OCI-M1 (cell line): ENCODE measurements at regions not wholly inside any gene's neighbourhood (a gene's known extent, or its start where the extent isn't known, plus 50 kb on each side); places are given as distances from the start of the nearest gene placed in this dataset.

Experiments
- DNase-seq: peaks from one replicate; lab custom pipeline; 2025; lab: John Stamatoyannopoulos, UW

DNA sequence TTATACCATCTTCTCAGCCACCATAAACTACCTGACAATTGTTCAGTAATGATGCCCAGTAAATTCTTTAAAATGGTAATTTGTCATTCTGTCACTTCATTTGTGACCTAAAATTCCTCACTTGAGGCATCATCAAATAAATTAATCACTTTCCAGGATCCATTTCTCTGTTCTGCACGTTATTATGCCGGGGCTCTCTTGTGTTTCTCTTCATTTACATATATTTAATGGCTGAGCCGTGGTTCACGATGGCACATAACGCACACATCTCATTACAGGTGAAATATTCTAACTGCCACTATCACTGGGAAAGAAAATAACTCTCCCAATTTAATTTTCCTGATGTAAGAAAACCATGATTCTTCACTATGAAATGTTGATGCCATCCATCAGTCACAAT lies 529.6 kb downstream of the NR4A2 start:
- DNase-seq: no peak

DNA sequence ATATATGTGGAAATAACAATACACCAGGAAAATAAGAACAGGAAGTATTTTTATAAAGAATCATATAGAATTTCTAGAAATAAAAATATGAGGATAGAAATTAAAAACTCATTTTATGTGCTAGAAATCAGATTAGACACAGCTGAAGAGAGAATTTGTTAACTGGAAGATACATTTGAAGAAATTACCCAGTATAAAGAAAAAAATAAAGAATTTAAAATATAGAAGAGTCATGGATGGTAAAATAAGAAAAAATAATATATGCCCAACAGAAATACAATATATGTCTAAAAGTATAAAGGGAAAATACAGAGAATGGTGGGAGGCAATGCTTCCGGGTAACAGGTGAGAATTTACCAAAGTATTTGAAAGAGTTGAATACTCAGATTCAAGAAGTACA lies 539.9 kb downstream of the NR4A2 start:
- DNase-seq: no peak

DNA sequence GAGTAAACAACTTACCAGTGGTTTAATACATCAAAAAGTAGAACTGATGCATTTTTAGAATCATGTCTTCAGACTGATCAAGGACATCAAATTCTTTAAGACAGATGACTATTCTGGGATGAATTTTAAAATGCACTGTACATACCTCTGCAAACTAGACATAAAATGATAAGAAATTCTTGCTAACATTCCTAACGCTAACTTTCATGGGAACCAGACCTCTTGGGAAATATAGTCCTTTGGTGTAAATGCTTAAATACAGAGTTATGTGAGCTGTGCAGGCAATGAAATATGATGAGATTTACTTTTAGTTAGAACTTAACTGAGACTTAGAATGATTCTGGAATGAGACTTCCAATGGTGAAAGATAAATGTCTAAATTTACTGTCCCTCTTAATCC lies 562.0 kb downstream of the NR4A2 start:
- DNase-seq: no peak

DNA sequence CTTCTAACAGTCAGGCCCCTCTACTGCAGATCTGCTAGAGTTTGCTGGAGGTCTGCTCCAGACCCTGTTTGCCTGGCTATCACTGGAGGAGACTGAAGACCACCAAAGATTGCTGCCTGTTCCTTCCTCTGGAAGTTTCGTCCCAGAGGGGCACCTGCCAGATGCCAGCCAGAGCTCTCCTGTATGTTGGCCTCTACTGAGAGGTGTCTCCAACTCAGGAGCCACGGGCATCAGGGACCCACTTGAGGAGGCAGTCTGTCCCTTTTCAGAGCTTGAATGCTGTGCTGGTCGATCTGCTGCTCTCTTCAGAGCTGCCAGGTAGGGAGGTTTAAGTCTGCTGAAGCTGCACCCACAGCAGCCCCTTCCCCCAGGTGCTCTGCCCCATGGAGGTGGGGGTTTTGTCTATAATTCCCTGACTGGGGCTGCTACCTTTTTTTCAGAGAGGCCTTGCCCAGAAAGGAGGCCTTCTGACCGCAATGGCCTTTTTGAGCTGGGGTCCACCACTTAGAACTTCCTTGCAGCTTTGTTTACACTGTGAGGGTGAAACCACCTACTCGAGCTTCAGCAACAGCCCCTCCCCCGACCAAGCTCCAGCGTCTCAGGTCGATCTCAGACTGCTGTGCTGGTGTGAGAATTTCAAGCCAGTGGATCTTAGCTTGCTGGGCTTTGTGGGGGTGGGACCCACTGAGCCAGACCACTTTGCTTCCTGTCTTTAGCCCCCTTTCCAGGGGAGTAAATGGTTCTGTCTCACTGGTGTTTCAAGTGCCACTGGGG lies 566.0 kb downstream of the NR4A2 start:
- no peak for DNase-seq

DNA sequence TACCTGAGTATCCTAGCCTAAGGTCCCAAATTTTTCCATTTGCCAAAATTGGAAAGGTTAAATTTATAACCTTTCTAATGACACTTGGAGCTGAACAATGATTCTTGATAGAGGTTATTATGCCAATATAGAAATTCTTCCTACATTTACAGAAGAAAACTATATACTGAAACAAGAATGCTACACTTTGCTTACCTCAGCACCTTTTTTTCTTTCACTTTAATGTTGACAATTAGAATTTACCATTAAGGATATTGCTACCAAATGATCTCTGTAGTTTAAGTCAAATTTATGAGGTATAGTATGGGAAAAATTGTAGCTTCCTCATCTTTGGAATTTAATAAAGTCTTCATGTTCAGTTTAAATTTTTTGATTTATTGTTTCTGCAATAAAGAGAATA lies 577.0 kb downstream of the NR4A2 start:
- no peak for DNase-seq

DNA sequence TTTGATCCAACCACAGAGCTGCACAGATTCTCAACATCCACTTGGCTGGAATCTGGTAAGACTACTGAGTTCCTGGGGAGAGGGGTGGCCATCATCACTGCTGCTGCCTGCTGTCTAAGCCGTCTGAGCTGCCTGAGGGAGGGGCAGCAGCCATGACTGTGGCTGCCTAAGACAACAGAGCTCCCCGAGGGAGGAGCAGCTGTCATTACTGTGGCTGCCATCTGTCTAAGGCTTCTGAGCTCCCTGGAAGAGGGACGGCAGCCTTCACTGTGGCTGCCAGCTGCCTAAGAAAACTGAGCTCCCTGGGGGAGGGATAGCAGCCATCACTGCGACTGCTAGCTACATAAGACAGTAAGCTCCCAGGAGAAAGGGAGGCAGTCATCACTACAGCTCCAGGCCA lies 584.4 kb downstream of the NR4A2 start:
- DNase-seq: no peak

DNA sequence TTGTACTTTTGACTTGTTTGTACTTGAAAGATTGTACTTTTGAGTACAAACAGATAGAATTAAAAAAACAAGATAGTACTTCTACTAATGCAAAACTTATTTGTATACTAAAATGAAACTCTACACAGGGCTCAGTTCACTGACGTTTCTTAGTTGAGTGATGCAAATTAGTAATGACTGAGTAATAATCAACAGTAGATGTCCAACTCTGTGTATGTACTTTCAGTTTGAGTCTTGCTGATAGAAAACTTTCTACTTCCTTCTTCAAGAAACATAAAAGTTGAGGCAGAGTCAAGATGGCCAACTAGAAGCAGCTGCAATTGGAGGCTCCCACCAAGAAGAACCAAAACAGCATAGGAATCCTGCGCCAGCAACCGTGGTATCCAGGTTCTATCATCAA lies 585.0 kb downstream of the NR4A2 start:
- DNase-seq: no peak

DNA sequence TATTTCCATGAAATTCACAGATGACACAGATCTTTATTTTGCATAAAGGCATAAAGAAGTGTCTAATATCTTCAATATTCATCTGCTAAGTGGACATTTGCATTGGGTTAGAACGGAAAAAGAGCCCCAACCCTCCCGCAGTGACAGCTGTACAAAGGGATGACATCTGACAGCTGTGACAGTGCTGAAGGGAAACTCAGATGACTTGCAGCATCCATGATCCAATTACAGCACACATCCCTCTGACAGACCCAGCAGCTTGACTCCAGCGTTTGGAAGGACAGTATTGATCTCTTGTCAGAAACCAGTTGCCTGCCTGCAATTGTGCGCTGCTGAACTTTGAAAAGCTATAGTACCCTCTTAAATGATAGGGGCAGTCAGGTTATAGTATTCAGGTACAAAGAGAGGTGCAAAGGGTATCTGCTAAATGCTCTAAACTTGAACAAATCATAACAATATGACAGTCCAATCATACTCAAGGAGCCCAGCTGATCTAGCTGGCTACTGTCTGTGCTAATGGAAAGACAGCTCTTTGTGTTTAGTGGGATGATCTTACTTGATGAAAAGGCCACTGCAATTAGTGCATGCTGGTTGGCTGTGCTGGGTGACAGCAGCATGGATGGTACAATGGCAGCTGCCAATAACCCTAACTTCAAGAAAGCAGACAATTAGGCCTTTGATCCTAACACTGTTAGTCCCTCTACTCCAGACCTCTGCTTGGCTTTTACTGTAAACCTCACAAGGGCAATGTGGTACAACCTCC lies 599.2 kb downstream of the NR4A2 start:
- DNase-seq: no peak

DNA sequence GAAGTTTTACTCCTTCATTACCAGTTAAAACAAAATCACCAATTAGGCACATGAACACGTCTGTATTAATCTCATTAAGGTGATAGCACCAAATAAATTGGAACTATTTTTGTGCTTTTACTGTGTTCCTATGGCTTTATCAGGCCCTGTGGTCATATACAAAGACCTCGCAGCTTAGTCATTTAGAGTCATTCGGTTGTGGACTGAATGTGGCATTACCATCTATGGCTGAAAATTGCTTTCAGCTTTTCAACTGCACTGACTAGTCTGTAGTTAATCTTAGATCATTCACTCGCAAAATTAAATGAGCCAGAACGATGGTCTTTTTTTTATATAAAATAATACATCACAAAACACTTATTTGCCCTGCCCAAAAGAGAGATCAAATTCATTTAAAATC lies 601.7 kb downstream of the NR4A2 start:
- peak; percentile 9 for DNase-seq

DNA sequence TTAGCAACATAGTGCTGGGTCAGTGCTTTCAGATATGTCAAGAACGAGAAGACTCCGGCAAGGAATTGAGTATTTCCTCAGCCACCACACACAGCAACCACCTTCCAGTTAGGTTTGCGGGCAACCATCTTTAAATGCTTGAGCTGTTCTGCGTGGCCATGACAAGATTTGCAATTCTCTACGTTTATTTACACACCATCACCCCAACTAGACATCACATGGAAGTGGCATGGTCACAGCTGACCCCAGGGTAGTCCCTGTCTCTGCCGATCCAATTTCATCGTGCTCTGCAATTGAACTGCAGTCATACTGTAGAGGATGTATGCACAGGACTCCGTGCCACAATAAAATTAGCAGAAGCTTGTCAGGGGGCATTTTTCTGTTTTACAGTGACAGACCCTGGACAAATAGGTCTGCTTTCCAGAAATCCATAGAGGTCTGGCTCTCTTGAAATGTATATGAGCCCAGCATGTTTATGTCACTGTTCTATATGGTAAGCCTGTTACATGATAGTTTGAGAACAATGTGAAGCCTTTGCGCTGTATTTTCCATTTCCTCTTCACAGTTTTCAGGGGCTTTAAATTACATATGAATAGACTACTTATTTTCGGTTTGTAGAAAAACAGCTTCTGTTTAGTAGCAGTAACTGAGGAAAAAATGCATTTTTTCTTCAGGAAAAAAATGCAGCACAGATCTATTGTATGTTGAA lies 605.2 kb downstream of the NR4A2 start:
- peak; percentile 43 for DNase-seq

DNA sequence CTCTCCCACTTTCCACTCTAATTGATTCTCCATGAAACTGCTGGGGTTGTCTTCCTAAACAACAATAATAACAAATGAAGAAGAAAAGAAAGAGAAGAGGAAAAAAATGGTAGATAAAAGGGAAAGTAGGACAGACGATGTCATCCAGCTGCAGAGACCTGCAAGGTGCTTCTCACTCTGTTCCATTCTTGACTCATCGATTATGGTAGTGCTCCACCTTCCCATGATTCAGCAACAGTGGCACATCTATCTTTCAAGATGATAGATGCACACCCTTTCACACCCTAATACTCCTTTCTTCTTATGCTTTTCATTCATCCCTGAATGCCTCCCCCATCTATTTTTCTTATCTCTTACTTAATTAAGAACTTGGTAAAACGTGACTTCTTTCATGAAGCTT lies 610.2 kb downstream of the NR4A2 start:
- no peak for DNase-seq

DNA sequence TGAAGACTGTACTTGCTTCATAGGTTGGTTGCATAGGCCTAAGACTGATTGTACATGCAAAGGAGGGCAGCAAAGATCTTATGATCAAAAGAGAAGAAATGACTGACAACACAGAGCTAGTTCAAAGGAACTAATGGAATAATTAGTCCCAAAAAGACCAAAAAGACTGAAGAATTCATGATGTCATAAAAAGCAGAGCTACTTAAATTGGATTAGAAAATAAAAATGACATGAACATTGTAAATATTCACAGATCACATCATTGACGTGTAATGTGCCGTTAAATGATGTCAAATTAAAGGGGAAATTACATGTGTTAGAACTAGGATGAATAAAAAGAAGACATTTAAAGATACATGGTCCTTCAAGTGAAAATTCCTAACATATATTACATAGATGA lies 616.8 kb downstream of the NR4A2 start:
- DNase-seq: no peak

DNA sequence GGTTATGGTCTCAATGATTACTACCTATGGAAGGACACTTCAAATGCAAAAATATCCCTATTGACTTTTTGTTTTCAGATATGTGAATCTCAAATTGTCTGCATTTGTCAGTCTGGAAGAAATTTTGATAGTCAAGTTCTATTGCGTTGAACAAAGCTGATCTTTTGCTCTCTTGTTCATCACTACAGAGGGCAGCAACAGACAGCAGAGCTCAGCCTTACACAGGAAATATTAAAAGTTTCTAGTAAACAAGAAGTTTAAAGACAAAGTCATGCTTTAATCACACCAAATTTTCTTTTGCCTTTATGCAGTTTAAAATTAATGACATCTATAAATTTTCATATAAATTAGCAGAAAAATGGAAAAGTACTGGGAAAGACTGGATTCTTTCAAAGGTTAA lies 617.5 kb downstream of the NR4A2 start:
- no peak for DNase-seq

DNA sequence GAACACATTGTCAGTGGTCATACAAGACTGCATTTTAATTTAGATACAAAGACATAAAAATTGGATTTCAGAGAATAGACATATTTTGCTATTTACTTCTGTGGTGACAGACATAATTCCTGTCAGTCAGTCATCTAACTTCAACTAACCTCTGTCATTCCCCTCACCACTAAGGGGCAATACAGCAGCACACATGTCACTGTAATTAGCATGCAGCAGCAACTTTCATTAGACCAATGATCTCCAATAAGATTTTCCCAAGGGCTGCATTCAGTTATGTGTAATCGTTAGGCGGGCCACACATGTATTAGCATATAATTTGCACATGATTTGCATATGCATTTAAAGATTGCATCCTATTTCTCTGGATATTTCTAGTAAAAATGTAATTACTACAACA lies 624.5 kb downstream of the NR4A2 start:
- DNase-seq: peak; percentile 18

DNA sequence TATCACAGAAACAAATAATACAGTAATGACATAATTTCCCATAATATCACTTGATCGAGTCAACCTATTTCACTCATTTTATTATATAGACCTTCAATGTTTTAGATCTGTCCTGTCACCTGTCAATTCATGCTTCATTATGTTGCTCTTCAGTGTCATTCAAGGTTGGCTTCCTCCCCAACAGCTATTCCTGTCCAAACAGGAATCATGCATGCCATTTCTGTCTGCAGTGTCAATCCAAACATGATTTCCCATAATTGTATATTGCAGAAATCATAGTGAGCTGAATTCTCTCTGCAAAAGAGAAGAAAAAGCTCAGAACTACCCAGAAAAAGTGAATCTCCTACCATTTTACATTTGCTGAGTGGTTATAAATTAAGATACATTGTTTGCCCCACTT lies 628.6 kb downstream of the NR4A2 start:
- no peak for DNase-seq

DNA sequence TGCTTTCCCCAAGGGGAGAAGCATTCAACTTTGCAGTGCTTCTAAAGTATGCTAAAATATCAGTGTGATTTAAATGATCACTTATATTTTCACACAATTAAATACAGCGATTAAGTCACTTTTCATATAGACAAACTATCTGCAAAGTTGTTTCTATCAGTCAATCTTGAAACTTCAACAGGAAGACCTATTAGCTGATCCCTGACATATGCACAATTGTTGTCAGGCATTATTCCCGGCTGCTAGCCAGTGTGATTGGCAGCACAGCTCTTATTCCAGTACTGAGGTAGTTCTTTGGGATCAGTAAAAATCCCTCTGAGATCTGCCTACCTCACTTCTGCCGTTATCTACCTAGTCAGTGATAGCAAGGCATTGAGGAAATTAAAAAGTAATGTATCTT lies 629.5 kb downstream of the NR4A2 start:
- DNase-seq: no peak

DNA sequence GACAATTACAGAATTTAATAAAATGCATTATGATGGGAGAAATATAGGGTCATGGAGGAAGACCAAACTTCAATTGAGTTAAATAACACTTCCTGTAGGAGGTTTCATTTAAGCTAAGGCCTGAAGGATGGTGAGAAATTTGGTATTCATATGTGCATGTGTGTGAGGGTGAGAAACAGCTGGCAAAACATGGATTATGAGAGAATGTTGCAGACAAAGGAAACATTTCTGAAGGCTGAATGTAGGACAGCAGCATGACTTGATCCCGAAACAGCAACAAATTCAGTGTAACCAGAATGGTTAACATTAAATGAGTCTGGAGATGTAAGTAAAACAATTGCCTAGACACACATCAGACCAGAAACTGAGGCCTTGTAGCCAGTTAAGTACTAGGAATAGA lies 630.8 kb downstream of the NR4A2 start:
- no peak for DNase-seq

DNA sequence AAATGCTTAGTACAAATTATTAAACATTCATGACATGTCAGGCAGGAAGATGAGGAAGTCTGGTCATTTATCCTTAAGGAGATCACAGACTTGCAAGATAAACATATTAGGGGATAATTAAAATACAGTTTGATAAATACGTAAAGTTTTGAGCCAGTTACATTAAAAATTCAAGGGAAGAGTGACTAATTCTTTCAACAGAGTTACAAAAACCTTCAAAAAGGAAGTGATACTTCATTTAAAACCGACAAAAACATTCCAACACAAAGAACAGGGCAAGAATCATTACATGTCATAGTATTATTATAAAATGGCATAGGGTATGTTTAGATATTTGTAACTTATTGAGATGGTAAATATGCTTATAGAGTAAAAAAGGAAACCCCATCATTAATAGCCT lies 636.0 kb downstream of the NR4A2 start:
- DNase-seq: no peak

DNA sequence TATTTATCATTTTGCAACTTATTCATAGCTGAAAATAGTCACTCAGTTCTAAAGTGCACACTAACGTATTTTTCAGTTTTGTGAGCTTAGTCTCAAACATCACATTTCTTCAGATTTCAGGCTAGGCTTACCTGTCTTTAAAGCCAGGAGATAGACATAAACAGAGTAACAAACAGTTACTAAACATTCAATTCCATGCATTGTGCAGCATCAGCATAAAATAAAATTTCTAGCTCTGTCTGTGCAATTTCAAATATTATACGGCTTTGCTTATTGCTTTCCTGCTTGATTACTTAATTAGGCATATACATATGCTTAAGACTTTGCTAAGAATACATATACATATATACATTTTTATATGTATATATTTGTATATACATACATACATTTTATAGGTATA lies 637.0 kb downstream of the NR4A2 start:
- no peak for DNase-seq

DNA sequence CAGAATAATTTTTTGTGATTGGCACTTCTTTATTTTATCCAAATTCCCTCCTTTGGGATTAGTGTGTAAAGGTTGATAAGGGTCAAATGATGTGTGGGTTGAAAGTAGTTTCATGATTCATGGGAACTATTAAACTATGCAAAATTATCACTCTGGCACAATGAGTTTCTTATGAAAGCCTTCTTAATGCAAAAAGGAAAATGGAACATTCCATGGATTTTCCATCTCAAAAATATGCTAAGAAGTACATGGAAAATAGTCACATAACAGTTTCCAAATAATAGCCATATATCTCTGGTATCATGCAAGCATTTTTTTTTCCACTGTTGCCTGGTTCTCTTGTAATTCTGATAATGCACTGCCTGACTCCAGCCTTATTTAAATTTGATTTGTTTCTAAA lies 639.7 kb downstream of the NR4A2 start:
- DNase-seq: no peak

DNA sequence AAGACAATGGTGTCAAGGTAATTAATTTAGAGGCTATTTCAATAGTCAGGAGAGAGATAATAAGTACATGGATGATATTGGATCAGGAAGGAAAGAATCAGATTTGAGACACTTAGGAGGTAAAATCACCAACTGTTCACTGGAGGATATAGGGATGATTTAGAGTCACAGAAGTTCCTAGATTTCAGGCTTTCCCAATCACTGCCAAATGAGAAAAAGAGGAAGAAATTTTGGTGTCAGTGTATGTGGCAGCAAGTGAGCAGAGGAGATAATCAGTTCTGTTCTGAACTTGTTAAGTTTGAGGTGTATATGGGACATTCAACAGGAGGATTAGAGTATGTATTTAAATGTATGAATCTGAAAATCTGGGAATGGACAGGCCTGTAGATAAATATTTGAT lies 640.4 kb downstream of the NR4A2 start:
- DNase-seq: peak; percentile 17

DNA sequence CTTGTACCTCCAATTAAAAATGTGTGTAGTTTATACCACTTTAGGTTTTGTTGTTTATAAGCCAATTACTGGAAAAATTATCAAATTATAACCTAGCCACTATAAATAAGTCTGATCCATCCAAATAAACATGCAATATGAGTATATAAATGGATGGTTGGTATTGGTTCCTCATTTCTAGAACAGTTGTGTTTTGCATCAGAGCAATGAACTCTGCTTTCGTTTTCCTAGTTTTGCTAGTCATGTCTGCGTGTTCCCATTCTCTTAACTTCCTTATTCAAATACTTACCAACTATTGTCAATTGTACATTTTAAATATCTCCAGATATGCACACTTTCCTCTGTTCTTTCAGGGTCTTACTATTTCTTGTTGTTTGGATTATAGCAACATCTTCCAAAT lies 641.7 kb downstream of the NR4A2 start:
- peak; percentile 78 for DNase-seq

DNA sequence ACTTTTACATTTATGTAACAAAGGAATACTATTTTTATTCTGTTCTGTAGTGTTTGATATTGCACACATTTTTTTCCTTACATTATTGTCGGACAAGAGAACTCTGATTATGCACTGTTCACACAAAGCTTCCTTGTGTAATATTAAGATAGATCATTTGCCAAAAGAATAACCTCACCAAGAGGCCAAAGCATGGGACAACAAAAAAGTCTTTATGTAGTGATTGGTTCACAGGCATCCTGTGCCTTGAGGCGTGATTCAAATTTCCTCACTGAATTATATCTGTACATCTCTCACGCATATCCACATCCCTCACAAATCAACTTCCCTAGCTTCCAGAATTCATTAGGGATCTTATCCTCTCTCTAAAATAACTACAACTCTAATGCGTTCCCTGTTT lies 642.7 kb downstream of the NR4A2 start:
- no peak for DNase-seq
